Right lobe of liver (tissue), 4 donors: ENCODE measurements at regions not wholly inside any gene's neighbourhood (a gene's known extent, or its start where the extent isn't known, plus 50 kb on each side); places are given as distances from the start of the nearest gene placed in this dataset.

Experiments used
- CTCF ChIP-seq, 4 donors: fragments of 200-600 bp in 3 of 4; fragments of 450-650 bp in 1 of 4; IDR thresholded peaks; one replicate each; pipeline versions ENCODE4 v1.5.1 to v1.8.0; 2016 to 2022; ENCODE audit warnings: antibody characterized with exemption in 4 of 4, mild to moderate bottlenecking in 2 of 4
- POLR2A ChIP-seq: fragments of 450-650 bp; IDR thresholded peaks from one replicate; pipeline ENCODE4 v1.6.1; 2017; ENCODE audit warnings: antibody characterized with exemption, mild to moderate bottlenecking
- donor health status: DM: no; HTN: no; CAD: no.
- donor health status: DM: no; HTN: no; CAD: no.
- donor health status: DM: no; HTN: yes; CAD: no.

- no peak for TF ChIP-seq CTCF (IDR thresholded peaks at IDR 0.05)
- no peak for TF ChIP-seq POLR2A
Observed at GRCh38 chr7:85449478-85449877, 262.6 kb upstream of the SEMA3D start.
